ENCODE measurements at regions not wholly inside any gene's neighbourhood (a gene's known extent, or its start where the extent isn't known, plus 50 kb on each side); places are given as distances from the start of the nearest gene placed in this dataset.

GRCh38 chr6:9627916-9628315 is 787.0 kb downstream of the TFAP2A start:
- TF ChIP-seq, protein P1, sequence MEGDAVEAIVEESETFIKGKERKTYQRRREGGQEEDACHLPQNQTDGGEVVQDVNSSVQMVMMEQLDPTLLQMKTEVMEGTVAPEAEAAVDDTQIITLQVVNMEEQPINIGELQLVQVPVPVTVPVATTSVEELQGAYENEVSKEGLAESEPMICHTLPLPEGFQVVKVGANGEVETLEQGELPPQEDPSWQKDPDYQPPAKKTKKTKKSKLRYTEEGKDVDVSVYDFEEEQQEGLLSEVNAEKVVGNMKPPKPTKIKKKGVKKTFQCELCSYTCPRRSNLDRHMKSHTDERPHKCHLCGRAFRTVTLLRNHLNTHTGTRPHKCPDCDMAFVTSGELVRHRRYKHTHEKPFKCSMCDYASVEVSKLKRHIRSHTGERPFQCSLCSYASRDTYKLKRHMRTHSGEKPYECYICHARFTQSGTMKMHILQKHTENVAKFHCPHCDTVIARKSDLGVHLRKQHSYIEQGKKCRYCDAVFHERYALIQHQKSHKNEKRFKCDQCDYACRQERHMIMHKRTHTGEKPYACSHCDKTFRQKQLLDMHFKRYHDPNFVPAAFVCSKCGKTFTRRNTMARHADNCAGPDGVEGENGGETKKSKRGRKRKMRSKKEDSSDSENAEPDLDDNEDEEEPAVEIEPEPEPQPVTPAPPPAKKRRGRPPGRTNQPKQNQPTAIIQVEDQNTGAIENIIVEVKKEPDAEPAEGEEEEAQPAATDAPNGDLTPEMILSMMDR (conservative IDR thresholded peaks at IDR 0.05 in 1 of 2, IDR thresholded peaks at IDR 0.05 in 1 of 2; ENCODE audit: extremely low read depth in 1 of 2, insufficient read depth in 1 of 2, low read depth in 1 of 2, low read length in 2 of 2), result no peak
- no peak for TF ChIP-seq EZH2 (IDR thresholded peaks at IDR 0.05; ENCODE audit: borderline replicate concordance, low read length)

Measured in mammary epithelial cell (primary cell).